ENCODE measurements at regions not wholly inside any gene's neighbourhood (a gene's known extent, or its start where the extent isn't known, plus 50 kb on each side); places are given as distances from the start of the nearest gene placed in this dataset.

GRCh38 chr3:72093270-72093991, 308.5 kb upstream of the PROK2 start (continued):
- TF ChIP-seq MAX (IDR thresholded peaks at IDR 0.05) (no peak), POLR2AphosphoS5 (IDR thresholded peaks at IDR 0.05; ENCODE audit: low read depth, low read length) (no peak)

Measured in H1 (cell line).